HCT116 (cell line): ENCODE measurements at regions not wholly inside any gene's neighbourhood (a gene's known extent, or its start where the extent isn't known, plus 50 kb on each side); places are given as distances from the start of the nearest gene placed in this dataset.

Experiments used
- ATAC-seq: fragments of 200-7000 bp; cut with Tn5 transposase; 2 replicates; pipeline ENCODE4 v1.9.1; 2020; ENCODE audit warnings: mild to moderate bottlenecking, moderate library complexity
- BruUV-seq: library from RNA; stranded (reverse); fragments of 400-500 nt; replicated peaks from 2 replicates; lab custom pipeline; 2021; lab: Mats Ljungman, UMichigan
- CTCF ChIA-PET: fragments of 300-600 bp; sonication (Branson Sonifier 250); formaldehyde crosslinking; loops from one replicate; lab custom pipeline; 2021; ENCODE audit warnings: antibody characterized with exemption; lab: Charles Lee
- POLR2A ChIA-PET: fragments of 300-600, 350-600 bp; sonication (Branson Sonifier 250); formaldehyde crosslinking; loops from one replicate; lab custom pipeline; 2021; ENCODE audit warnings: antibody characterized with exemption; lab: Charles Lee
- RAD21 ChIA-PET, 2 experiments: fragments of 300-600 bp; sonication (Branson Sonifier 250); formaldehyde crosslinking; loops; one replicate each; lab custom pipeline; 2023; ENCODE audit warnings: low total read pairs in 2 of 2; ENCODE audit not compliant: uncharacterized antibody in 2 of 2, unreplicated experiment in 2 of 2, low non-redundant PET in 1 of 2; lab: Charles Lee
- DNase-seq: peaks from one replicate; pipeline ENCODE4 v3.0.0-alpha.2; 2010; ENCODE audit warnings: low read depth, low spot score
- H2AFZ ChIP-seq: fragments of 200-600 bp; shearing (Covaris generic), sonication (generic); 2 replicates; pipeline ENCODE4 v1.6.1; 2017; ENCODE audit warnings: low read depth, mixed run types, mixed read lengths, antibody characterized with exemption, low read length; ENCODE audit not compliant: poor library complexity, severe bottlenecking
- H3K27ac ChIP-seq: 2 replicates; pipeline ENCODE4 v1.5.1; 2012; ENCODE audit warnings: low read depth, low read length
- H3K27me3 ChIP-seq: fragments of 200-600 bp; sonication (generic); 2 replicates; pipeline ENCODE4 v1.6.1; 2016; ENCODE audit warnings: mixed run types, low read length, mixed read lengths; ENCODE audit not compliant: insufficient read depth
- H3K36me3 ChIP-seq, 2 experiments: fragments of 200-500 bp in 1 of 2; fragments of 200-600 bp in 1 of 2; sonication (Bioruptor generic) in 1 of 2; sonication (generic) in 1 of 2; 2 replicates each; pipeline versions ENCODE4 v1.5.1 to v1.6.1; 2014 to 2016; ENCODE audit warnings: low read length in 2 of 2, inconsistent platforms in 1 of 2, mixed read lengths in 1 of 2, mixed run types in 1 of 2; ENCODE audit not compliant: insufficient read depth in 2 of 2, control insufficient read depth in 1 of 2
- H3K4me1 ChIP-seq, 2 experiments: fragments of 200-600 bp in 1 of 2; sonication (generic) in 1 of 2; 2 replicates each; pipeline versions ENCODE4 v1.5.1 to v1.6.1; 2012 to 2017; ENCODE audit warnings: low read length in 2 of 2, inconsistent platforms in 1 of 2, mild to moderate bottlenecking in 1 of 2, mixed read lengths in 1 of 2, mixed run types in 1 of 2, moderate library complexity in 1 of 2; ENCODE audit not compliant: insufficient read depth in 2 of 2, control insufficient read depth in 1 of 2
- H3K4me2 ChIP-seq: fragments of 200-600 bp; sonication (generic); 2 replicates; pipeline ENCODE4 v1.6.1; 2017; ENCODE audit warnings: mixed run types, low read length, mixed read lengths
- H3K4me3 ChIP-seq, 2 experiments: fragments of 200-600 bp in 1 of 2; sonication (generic) in 1 of 2; replicated peaks in 1 of 2; 2 replicates each; pipeline ENCODE4 v1.5.1; 2011 to 2016; ENCODE audit warnings: low read length in 2 of 2, control low read depth in 1 of 2, low read depth in 1 of 2, mild to moderate bottlenecking in 1 of 2, mixed read lengths in 1 of 2, mixed run types in 1 of 2
- H3K79me2 ChIP-seq: fragments of 200-600 bp; sonication (generic); 2 replicates; pipeline ENCODE4 v1.6.1; 2017; ENCODE audit warnings: mild to moderate bottlenecking, mixed run types, low read length, moderate library complexity, mixed read lengths; ENCODE audit not compliant: insufficient read depth
- H3K9ac ChIP-seq: fragments of 200-600 bp; sonication (generic); 2 replicates; pipeline ENCODE4 v1.6.1; 2016; ENCODE audit warnings: low read length, mixed read lengths
- H3K9me2 ChIP-seq: fragments of 200-600 bp; sonication (generic), shearing (Covaris generic); 2 replicates; pipeline ENCODE4 v1.6.1; 2017; ENCODE audit warnings: mixed run types, mild to moderate bottlenecking, moderate library complexity; ENCODE audit not compliant: insufficient read depth
- H3K9me3 ChIP-seq, 2 experiments: fragments of 200-500 bp in 1 of 2; fragments of 200-600 bp in 1 of 2; sonication (Bioruptor generic) in 1 of 2; sonication (generic) in 1 of 2; 2 replicates each; pipeline ENCODE4 v1.6.1; 2014 to 2017; ENCODE audit warnings: low read length in 2 of 2, mixed read lengths in 2 of 2, inconsistent platforms in 1 of 2, low read depth in 1 of 2, mild to moderate bottlenecking in 1 of 2, mixed run types in 1 of 2, moderate library complexity in 1 of 2; ENCODE audit not compliant: control insufficient read depth in 1 of 2, insufficient read depth in 1 of 2
- H4K20me1 ChIP-seq: fragments of 200-600 bp; sonication (generic), shearing (Covaris generic); 2 replicates; pipeline ENCODE4 v1.6.1; 2017; ENCODE audit warnings: mixed run types, mild to moderate bottlenecking, moderate library complexity; ENCODE audit not compliant: insufficient read depth
- ATF3 ChIP-seq: IDR thresholded peaks from 2 replicates; pipeline ENCODE4 v1.6.1; 2012
- CBX3 ChIP-seq: IDR thresholded peaks from 2 replicates; pipeline ENCODE4 v1.6.1; 2012; ENCODE audit warnings: low read depth
- CEBPB ChIP-seq: IDR thresholded peaks from 2 replicates; pipeline ENCODE4 v1.6.1; 2012; ENCODE audit warnings: low read depth
- CTCF ChIP-seq, 3 experiments: fragments of 200-600 bp in 1 of 3; sonication (generic) in 1 of 3; IDR thresholded peaks in 2 of 3; conservative IDR thresholded peaks in 1 of 3; 2 replicates each; pipeline ENCODE4 v1.5.1; 2012 to 2017; ENCODE audit warnings: low read depth in 2 of 3, low read length in 2 of 3, antibody characterized with exemption in 1 of 3, borderline replicate concordance in 1 of 3, control low read depth in 1 of 3, mild to moderate bottlenecking in 1 of 3, mixed read lengths in 1 of 3, mixed run types in 1 of 3, moderate library complexity in 1 of 3; ENCODE audit not compliant: insufficient read depth in 1 of 3
- EGR1 ChIP-seq: IDR thresholded peaks from 2 replicates; pipeline ENCODE4 v1.6.1; 2012; ENCODE audit warnings: low read depth
- EZH2 ChIP-seq: fragments of 200-600 bp; sonication (generic); IDR thresholded peaks from 2 replicates; pipeline ENCODE4 v1.6.1; 2017; ENCODE audit warnings: antibody characterized with exemption, mixed run types
- EZH2phosphoT487 ChIP-seq: fragments of 200-600 bp; IDR thresholded peaks from 2 replicates; pipeline ENCODE4 v1.6.1; 2018; ENCODE audit warnings: antibody characterized with exemption, borderline replicate concordance
- FOSL1 ChIP-seq: IDR thresholded peaks from 2 replicates; pipeline ENCODE4 v1.6.1; 2012; ENCODE audit warnings: low read depth
- JUND ChIP-seq: IDR thresholded peaks from 2 replicates; pipeline ENCODE4 v1.6.1; 2012
- MAX ChIP-seq: IDR thresholded peaks from 2 replicates; pipeline ENCODE4 v1.6.1; 2012
- POLR2A ChIP-seq: IDR thresholded peaks from 2 replicates; pipeline ENCODE4 v1.7.0; 2011; ENCODE audit warnings: borderline replicate concordance; ENCODE audit not compliant: insufficient read depth, insufficient read length; ENCODE audit errors: extremely low read depth
- SIN3A ChIP-seq: IDR thresholded peaks from 2 replicates; pipeline ENCODE4 v1.6.1; 2012; ENCODE audit warnings: low read depth
- SP1 ChIP-seq: IDR thresholded peaks from 2 replicates; pipeline ENCODE4 v1.6.1; 2012; ENCODE audit warnings: low read depth
- SRF ChIP-seq: IDR thresholded peaks from 2 replicates; pipeline ENCODE4 v1.6.1; 2012; ENCODE audit warnings: low read depth
- TCF7L2 ChIP-seq: IDR thresholded peaks from 2 replicates; pipeline ENCODE4 v1.7.0; 2011; ENCODE audit warnings: borderline replicate concordance, inconsistent platforms; ENCODE audit not compliant: insufficient read depth, insufficient read length; ENCODE audit errors: extremely low read depth
- YY1 ChIP-seq: IDR thresholded peaks from 2 replicates; pipeline ENCODE4 v1.6.1; 2011; ENCODE audit warnings: low read length, low read depth, moderate library complexity, mild to moderate bottlenecking; ENCODE audit not compliant: insufficient replicate concordance; ENCODE audit errors: extremely low read depth
- ZFX ChIP-seq: fragments of 450-650 bp; IDR thresholded peaks from 2 replicates; pipeline ENCODE4 v1.6.1; 2017
- ZNF274 ChIP-seq: fragments of 200-500 bp; sonication (Bioruptor generic); IDR thresholded peaks from 2 replicates; pipeline ENCODE4 v1.6.1; 2014; ENCODE audit warnings: mild to moderate bottlenecking, low read depth, low read length, inconsistent platforms
- intact Hi-C: fragments of 100-400 bp; cut with micrococcal nuclease; formaldehyde crosslinking; loops from 2 replicates; pipeline ENCODE4 v1.10.0; 2022

- Histone ChIP-seq H3K4me2 (no peak overlapping the region), H3K9ac (no peak overlapping the region), H3K27me3 (no peaks in the 10 kb centered on the region), H2AFZ (no peak overlapping the region), H3K79me2 (no peaks in the 10 kb centered on the region), H3K9me3 (no peaks in the 10 kb centered on the region), H3K36me3 (no peaks in the 10 kb centered on the region), H4K20me1 (no peaks in the 10 kb centered on the region), H3K9me2 (no peaks in the 10 kb centered on the region), H3K27ac (no peak overlapping the region), H3K4me3 (no peak overlapping the region), H3K4me1 (no peaks in the 10 kb centered on the region)
- POLR2A ChIA-PET = no interaction called here
- DNase-seq (no peak), ATAC-seq (no peak)
- CTCF ChIA-PET = no interaction called here
- TF ChIP-seq SP1 (no peak), EZH2 (no peak)
- RAD21 ChIA-PET = no interaction called here
- BruUV-seq = no TSS peak
- intact Hi-C loops = no loop called here
These were observed 1293.5 kb upstream of the CHAC2 start for GRCh38 chr2:52474091-52474490.

GRCh38 chr2:52473526-52473925 lies 1294.1 kb upstream of the CHAC2 start:
- CTCF ChIA-PET = no interaction called here
- Histone ChIP-seq H3K79me2 (no peaks in the 10 kb centered on the region), H3K4me2 (no peak overlapping the region), H3K27ac (no peak overlapping the region), H4K20me1 (no peaks in the 10 kb centered on the region), H3K9me3 (no peaks in the 10 kb centered on the region), H2AFZ (no peak overlapping the region), H3K27me3 (no peaks in the 10 kb centered on the region), H3K9ac (no peak overlapping the region), H3K4me1 (no peaks in the 10 kb centered on the region), H3K4me3 (no peak overlapping the region), H3K36me3 (no peaks in the 10 kb centered on the region), H3K9me2 (no peaks in the 10 kb centered on the region)
- DNase-seq (no peak), ATAC-seq (no peak)
- intact Hi-C loops = no loop called here
- POLR2A ChIA-PET = no interaction called here
- RAD21 ChIA-PET = no interaction called here
- no TSS peak for BruUV-seq
- TF ChIP-seq YY1 (no peak), POLR2A (no peak), EGR1 (no peak), FOSL1 (no peak), CBX3 (no peak), ATF3 (no peak), SIN3A (no peak), CEBPB (no peak), JUND (no peak), EZH2phosphoT487 (no peak), ZNF274 (no peak), MAX (no peak), ZFX (no peak), SRF (no peak), CTCF (IDR thresholded peaks at IDR 0.05 in 2 of 3, conservative IDR thresholded peaks at IDR 0.05 in 1 of 3; ENCODE audit: borderline replicate concordance in 1 of 3, insufficient read depth in 1 of 3, low read depth in 2 of 3, low read length in 2 of 3) (no peak), SP1 (no peak), TCF7L2 (no peak), EZH2 (no peak)
